GM20000 (cell line): ENCODE measurements at regions not wholly inside any gene's neighbourhood (a gene's known extent, or its start where the extent isn't known, plus 50 kb on each side); places are given as distances from the start of the nearest gene placed in this dataset.

Experiments
- DNase-seq: peaks from one replicate; pipeline ENCODE4 v3.0.0; 2012; ENCODE audit warnings: low spot score
- TF ChIP-seq, protein P1 (sequence below): IDR thresholded peaks from 2 replicates; pipeline ENCODE4 v1.5.1; 2012; ENCODE audit warnings: mild to moderate bottlenecking, control low read depth; ENCODE audit errors: extremely low read depth, missing control alignments

DNA sequence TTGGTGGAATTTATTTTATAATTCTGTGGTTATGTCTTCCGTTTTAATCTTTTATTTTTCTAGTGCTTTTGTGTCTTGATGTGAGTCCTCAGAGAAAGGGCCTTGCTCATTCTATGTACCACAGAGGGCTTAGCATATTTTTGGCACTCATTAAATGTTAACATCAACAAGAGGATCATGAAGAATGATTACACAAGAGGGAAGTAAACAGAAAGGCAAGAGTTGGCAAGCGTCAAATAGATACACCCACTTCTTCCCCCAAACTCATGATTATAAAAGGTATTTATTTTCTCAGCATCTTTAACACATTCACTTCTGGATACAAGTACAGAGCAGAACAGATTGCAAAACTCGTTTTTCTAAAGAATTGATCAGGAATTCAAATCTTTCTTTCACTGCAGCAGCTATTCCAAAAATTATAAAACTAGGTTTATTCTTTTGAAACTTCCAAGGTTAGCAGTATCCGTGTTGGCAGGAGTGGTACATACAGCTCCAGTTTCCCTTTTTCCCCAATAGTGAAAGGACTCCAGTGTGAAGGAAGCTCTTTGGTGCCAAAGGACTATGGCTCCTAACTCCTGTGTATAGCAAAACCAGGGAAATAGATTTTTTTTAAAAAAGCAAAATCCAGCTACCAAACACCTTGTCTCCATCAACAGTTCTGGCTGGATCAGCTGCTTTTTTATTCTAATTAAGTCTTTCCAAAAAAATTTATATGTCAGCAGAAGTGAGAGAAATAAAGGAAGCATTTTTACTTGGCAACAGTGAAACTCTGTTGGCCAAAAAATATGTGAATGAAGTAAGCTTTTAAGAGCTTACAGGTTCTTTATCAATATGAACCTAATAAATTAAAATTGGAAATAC, 221.9 kb downstream of the ADGRG6 start:
- TF ChIP-seq, protein P1, sequence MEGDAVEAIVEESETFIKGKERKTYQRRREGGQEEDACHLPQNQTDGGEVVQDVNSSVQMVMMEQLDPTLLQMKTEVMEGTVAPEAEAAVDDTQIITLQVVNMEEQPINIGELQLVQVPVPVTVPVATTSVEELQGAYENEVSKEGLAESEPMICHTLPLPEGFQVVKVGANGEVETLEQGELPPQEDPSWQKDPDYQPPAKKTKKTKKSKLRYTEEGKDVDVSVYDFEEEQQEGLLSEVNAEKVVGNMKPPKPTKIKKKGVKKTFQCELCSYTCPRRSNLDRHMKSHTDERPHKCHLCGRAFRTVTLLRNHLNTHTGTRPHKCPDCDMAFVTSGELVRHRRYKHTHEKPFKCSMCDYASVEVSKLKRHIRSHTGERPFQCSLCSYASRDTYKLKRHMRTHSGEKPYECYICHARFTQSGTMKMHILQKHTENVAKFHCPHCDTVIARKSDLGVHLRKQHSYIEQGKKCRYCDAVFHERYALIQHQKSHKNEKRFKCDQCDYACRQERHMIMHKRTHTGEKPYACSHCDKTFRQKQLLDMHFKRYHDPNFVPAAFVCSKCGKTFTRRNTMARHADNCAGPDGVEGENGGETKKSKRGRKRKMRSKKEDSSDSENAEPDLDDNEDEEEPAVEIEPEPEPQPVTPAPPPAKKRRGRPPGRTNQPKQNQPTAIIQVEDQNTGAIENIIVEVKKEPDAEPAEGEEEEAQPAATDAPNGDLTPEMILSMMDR: no peak
- DNase-seq: no peak

DNA sequence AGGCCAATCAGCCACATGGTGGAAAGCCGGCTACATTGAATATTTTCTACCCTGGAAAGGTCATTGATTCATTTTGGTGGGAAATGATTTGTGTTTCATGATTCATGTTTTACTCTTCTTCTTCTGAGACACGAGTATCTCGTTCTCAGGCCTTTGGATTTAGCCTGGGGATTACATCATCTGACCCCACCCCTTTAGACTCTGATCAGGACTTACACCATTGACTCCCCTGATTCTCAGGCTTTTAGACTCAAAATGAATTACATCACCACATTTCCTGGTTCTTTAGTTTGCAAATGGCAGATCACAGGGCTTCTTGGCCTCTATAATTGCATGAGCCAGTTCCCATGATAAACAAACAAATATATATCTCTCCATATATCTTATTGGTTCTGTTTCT, 228.8 kb downstream of the ADGRG6 start:
- DNase-seq: no peak
- TF ChIP-seq, protein P1: no peak

DNA sequence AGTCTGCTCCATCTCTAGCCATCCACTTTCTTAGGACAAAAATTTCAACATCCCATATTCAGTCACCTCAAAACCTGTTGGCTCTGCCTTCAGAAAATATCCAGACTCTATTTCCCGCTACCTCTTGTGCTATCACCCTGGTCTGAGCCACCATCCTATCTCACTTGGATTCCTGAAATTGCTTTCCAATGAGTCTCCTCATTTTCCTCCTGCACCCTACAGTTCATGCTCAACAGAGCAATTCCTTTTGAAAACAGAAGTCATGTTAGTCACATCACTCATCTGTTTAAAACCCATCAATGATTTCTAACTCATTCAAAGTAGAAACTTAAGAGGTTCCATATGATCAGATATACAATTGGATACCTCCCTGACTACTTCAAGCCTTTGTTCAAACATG, 229.9 kb downstream of the ADGRG6 start:
- no peak for DNase-seq
- TF ChIP-seq, protein P1: no peak

DNA sequence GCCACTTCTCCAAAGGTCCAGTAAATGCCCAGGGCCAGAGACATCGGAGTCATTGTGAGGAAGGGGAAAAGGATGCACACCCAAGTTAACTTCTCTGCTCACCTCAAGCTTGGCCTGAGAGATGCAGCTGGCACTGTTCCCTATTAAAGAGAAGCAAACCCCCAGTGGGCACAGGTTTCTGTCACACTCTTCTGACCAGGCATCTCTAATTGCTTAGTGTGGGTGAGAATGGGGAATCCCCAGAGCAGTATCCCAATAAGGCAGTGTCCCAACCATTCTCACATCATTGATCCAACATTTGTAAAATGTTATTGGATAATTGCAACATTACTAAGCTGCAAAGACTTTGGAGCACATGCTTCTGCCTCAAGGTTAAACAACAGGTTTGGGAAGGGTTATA, 232.3 kb downstream of the ADGRG6 start:
- TF ChIP-seq, protein P1: no peak
- DNase-seq: no peak

DNA sequence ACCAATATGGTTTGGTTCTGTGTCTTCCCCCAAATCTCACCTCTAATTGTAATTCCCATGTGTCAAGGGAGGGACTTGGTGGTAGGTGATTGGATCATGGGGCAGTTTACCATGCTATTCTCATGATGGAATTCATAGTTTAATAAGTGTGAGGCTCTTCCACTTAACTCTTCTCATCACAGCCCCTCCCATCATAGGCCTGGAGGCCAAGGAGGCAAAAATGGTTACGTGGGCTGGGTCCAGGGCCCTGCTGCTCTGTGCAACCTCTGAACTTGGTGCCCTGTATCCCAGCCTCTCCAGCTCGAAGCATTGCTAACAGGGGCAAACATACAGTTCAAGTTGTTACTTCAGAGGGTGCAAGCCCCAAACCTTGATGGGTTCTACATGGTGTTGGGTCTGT, 232.7 kb downstream of the ADGRG6 start:
- DNase-seq: no peak
- TF ChIP-seq, protein P1: no peak

DNA sequence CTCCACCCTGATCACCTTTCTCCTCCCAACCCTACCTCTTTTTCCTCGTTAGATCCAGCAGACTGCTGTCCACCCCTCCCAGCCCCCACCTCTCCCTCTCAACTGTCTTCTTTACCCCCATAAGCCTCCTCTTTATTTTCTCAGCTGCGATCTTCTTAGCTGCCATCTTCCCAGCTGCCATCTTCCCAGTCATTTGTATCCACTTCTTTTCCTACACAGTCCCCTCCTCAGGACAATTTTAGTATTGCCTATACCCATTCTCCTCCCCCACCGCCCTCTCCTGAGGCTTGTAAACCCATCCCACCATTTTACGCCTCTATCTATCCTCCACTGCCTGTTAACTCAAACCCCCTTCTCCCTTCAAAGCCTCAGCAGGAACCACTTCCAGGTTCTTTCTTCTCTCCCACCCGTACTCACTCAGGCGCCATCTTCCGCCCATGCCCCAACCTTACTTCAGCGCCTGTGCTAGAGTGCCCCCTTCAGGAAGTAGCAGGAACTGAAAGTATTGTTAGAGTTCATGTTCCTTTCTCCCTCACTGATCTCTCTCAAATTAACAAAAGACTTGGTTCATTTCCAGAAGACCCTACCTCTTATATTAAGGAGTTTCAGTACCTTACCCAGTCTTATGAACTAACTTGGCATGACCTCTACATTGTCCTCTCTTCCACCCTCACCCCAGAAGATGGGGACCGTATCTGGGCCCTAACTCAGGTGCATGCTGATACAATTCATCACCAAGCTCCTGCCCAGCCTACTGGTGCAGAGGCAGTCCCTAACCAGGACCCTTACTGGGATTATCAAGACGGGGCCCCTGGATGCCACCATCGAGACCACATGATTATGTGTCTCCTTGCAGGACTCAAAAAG, 236.0 kb downstream of the ADGRG6 start:
- DNase-seq: no peak
- TF ChIP-seq, protein P1: no peak

DNA sequence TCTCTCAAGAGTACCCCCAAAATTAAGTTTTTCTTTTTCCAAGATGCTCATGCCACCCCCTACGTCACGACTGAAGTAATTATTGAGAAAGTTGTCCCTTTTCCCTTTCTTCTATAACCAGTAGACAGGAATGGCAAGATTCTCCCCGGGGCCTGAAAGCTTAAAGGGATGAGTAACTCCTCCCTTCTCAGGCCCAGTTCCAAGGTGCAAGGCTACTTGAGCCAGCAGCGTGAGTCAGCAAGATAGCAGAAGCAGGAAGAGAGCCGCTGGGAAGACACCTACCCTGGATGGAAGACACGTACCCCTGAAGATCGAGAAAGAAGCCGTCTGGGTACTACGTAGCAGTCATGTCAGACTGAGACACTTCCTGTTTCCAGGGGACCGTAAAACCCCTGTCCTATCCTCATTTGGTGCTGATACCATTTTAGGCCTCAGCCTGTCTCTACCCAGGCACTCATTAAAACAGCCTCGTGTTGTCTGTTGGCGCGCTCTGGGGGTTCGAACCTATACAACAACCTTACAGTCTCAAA, 241.0 kb downstream of the ADGRG6 start:
- DNase-seq: no peak

More for the DNA sequence above, 241.0 kb downstream of the ADGRG6 start:
- TF ChIP-seq, protein P1: no peak
